ENCODE measurements at regions not wholly inside any gene's neighbourhood (a gene's known extent, or its start where the extent isn't known, plus 50 kb on each side); places are given as distances from the start of the nearest gene placed in this dataset.

DNA sequence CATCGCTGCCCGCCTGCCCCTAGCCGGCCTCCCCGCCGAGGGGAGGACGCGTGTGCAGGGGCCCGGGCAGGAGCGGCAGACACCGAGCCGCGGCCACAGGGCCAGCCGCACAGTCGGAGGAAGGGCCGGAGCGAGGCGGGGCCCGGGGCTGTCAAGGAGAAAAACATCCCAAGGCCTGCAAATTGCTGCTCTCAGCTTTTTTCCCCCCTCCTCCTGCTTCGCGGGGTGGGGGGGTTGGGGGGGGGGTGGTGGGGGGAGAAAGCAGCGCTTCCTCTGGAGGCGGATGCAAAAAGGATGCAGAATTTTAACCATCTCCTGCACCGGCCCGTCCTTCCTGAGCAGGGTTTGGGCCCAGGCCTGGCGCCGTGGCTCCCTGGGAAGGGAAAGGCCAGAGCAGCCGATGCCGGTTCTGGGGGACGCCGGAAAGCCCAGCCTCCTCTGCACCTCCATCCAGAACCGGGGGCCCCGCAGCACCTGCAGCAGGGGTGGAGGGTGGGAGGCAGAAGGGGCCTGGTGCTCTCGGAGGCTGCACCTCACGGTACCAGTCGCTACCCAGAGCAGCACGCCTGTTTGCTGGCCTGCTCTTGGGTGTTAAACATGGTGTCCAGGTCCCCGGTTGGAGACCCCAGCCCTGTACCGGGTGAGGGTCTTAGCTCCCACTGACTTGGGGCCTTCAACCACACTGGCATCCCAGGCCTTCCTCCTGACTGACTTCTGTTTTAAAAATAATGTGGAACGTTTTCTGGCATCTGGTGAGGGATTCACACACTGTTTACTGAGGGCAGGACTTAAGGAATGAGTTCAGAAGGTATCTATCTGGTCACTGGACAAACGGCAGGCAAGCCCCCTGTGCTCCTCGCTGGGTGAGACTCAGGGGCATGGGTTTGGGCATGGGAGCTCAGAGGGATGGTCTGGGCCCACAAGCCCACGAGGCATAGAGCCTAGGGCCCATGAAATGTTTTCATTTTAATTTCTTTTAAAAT, 77.4 kb upstream of the WNT7B start:
- no peak for DNase-seq (ENCODE audit: low read depth)

DNA sequence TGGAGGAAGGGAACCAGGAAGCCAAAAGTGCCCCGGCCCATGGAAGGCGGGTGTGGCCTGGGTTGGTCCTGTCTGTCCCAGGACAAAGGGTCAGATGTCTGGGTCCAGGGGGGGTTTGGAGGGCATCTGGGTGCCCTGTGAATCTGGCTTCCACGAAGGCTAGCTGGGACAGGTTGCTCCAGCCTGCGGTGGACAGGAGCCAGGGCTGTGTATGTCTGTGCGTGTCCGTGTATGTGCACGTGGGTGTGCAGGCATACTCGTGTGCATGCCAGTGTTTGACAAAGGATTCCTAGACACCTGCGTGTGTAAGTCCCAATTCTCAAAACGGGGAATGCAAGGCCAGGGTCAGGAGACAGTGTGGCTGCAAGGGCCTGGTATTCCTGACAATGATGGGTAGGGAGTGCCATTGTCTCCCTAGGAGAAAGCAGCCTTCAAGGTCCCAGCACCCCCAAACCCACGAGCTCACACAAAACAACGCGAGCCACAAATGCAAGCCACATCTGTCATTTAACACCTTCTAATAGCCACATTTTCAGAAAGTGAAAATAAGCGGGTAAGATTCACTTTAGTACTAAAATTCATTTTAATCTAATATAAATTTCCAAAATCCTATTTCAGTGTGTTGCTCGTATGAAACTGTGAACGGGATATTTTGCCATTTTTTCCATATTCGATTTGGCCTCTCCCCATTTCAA, 78.4 kb upstream of the WNT7B start:
- DNase-seq (ENCODE audit: low read depth), result no peak

DNA sequence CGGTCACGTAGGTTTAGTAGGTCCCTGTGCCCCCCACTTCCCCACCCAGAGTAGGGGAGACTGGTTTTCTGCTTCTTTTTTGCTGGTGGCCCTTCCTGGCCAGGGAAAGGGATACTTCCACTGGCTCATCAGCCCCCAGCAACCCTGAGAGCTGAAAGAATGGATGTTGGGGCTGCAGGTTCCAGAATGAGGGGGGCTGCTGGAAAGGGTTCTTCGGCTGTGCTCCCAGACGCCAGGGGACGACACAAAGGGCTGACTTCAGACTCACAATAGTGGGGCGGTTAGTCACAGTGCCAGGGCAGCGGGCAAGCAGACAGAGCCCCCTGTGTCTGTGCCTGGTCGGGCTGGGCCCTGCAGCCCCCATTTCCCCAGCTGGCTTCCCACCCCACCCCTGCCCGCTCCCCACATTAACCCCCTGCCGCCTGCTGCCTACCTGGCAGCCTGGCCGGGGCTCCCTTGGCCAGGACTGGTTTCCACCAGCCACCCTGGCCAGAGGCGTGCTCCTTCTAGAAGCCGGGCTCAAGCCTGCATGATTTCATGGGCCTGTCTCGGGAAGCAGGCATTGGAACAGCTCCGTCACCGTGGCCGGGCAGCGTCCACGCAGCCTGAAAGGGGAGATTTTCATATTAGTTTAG, 79.1 kb upstream of the WNT7B start:
- no peak for DNase-seq (ENCODE audit: low read depth)

DNA sequence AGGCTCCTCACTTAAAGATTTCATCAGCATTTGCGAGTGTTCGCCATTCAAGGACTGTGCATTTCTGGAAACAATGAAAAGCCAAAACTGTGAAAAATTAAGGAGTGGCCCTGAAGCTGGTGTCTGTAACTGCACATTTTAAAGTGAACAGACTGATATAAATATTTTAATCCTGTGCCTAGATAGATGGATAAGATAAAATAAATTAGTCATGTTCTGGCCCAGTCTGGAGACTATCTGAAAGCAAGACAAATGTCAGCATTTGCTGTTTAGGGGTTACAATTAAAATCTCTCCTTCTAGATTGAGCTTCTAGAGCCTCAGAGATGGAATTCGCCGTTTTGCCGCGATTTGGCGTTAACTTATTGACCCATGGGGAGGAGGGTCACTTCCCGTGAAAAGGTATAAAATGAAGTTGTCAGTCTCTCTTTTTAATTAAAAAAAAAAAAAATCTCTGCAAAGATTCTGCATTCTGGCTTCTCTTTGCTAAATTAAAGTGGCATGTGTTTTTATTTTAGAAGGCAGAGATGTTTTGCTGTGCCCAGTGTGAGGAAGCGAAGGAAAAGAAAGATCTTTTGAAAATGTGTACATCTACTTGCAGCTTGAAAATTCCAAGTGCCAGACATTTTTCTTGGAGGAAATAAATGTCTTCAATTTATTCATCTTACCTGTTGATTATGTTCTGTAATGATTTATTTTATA, 79.7 kb upstream of the WNT7B start:
- no peak for DNase-seq (ENCODE audit: low read depth)

DNA sequence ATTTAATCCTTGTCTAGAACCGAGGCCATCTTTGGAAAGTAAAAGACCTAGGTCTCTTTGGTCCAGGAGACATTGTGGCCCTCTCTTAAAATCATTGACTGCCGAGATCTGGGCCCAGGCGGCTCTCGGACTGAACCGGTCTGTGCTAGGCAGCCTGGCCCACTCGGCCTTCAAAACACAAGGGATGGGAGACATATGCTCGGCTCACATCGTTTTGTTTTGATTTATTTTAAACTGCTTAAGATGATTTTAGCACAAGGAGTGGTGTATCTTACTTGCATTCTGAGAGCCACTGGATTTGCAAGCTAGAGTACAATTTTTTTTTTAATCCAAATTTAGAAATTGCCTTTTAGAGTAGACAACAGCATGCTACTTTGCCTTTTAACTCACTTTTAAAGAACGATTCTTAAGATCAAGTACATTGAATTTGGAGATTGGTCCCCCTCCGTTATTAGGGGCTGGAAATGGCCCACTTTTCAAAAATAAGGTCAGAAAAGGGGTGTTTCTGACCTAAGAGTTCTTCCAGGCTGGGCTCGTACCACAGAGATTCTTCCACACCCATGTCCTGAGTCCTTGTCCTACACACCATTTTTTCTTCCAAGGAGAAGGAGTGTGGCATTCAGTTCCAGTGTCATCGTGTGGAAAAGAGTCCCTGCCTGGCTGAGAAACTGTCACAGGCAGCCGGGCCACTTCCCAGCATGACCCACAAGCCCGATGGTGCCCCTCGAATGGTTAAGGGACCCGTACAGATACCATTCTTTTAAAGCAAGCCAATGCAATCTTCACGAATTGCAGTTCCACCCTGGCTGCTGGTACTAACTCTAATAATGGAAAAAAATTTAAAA, 80.5 kb upstream of the WNT7B start:
- no peak for DNase-seq (ENCODE audit: low read depth)

DNA sequence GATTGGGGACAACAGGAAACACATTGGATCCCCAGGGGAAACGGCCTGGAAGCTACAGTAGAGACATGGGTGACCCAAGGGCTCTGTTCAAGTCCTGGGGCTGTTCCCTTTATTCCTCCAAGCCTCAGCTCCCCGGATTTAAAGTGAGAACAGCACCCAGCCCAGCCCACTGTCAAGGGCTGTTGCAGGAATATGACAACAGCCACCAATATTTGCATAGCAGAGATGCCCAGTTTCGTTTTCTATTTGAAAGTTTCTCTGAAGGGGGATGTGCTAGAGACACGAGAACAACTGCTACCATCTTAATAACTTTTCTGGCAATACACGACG, 81.1 kb upstream of the WNT7B start:
- DNase-seq (ENCODE audit: low read depth), result no peak

DNA sequence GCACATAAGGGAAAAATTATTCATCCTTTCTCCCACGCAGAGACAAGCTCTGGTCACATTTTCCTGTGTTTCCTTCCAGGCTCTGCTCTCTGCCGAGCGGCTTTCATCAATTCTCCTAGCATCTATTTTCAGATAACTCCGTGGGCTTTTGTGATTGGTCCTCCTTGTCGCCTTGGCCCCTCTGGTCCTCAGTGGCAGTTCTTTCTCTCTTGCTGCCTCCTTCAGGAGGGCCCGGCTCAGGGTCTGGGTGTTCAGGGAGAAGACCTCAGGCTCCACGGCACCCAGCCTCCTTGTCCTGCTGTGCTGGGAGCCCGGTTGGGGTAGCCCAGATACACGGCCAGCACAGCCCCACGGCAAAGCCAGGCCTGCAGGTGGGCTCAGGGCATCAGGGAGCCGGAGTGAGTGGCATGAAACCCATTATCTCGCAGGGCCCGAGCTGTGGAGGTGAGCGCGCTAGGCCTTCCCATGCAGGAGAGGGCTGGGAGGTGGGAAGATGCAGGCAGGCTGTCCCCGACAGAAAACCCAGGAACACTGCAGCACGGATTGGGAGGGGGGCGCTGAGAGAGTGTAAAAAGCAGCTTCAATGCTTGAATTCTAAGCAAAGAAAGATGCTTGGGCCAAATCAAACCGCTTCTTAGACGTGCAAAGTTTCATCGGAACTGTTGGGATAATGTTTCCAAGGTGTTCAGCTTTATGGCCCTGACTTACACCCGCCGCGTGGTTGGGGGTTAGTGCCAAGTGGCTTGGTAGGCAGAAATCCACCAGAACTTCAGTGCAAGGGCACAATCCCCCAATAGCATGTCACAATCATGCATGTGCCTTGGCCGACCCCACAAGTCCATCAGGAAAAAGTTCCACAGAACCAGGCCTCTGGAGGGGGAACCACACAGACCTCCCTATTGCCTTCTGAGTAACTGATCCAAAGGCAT, 81.9 kb upstream of the WNT7B start:
- no peak for DNase-seq (ENCODE audit: low read depth)

DNA sequence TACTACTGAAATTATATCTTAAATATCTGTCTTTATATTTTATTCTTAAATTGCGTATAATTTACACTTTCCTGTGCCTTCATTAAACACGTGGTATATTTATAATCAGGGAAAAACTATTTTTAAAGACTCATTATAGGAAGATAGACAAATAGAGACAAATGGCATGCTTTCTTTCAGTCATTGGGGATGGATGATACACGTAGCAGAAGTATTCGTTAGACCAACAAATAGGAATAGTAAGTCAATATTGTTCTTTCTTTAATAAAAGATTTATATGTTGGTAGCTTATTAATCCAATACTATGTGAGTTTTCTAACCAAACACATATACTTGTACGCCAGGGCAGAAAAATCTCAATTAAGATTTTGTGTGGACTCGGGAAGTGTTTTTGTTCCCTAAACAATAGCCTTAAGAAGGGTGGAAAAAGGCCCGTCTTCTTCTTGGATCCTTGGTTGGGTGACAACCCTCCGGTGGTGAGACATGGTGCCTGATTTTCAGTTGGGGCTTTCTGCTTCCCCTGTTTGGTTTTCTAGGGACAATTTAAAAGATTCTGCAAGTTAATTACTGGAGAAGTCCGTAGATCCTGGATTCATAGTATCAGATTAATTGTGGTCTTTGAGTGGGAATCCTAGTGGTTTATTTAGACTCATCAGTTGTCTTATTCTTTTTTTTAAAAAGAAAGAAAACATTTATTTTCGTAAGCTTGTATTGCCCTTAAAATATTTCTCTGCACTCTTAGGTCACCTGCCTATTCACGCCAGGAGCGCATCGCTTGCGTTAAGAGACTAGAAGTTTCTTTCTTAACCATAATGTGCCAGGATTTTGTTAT, 83.5 kb upstream of the WNT7B start:
- no peak for DNase-seq (ENCODE audit: low read depth)

DNA sequence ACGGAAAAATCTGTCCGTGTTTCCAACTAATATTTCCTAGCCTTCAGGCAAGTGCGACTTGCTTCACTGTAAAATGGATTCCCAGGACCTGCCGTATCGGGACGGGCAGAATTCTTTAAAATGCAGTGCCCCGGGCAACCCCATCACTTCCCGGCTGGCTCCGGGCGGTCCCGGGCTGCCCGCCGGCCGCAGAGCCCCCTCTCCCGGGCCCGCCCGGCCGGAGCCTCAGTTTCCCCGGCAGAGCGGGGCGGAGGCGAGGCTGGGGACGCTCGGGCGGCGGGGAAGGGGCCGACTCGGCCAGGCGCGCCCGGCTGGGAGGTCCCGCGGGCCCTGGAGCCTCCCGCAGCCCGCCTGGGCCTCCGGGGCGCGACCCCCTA, 84.2 kb upstream of the WNT7B start:
- DNase-seq (ENCODE audit: low read depth), result no peak

DNA sequence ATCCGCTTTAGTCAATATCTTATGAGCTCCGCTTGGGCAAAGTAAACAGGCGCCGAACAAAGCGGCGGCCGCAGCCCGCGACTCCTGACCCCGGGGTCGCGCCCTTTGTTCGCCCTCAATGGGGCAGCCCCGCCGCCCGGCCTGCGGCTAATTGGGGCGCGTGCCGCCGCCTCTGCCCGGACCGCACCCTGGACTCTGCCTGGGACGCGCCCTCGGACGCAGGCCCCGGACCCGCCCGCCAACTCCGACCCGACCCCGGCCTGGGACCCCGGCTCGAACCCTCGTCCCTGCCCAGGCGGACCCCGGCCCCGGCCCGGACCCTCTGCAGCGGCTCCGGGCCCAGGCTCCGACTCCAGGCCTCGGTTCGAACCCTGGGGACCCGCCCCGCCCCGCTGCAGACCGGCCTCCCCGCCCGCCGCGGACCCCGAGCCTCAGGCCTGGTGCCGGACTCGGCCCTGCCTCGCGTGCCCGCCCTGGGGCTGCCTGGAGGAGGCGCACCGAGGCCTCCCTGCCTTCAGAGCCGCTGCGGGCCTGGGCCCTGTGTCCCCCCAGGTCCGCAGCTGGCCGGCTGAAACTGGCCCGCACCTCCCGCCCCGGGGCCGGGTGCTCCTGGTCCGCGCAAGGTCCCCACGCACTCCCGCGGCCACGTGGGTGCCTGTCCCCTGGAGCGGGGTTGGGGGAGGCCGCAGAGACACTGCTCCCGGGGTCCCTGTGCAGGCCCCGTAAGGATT, 84.7 kb upstream of the WNT7B start:
- no peak for DNase-seq (ENCODE audit: low read depth)

DNA sequence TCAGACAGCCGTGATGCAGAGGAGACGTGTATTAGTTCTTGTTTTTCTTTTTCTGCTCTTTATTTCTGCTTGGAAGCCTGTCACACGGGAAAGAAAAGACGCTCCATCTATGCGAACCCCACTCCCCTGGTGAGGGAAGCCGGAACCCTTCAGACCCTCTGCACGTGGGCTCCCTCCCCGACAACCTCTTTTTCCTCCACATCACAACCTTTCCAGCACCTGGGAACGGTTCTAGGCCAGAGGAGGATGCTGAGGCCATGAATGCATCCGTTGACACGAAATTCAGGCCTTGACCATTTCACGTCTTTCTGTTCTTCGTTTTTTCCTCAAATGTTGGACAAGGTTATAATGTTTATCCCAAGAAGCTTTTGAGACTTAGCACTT, 85.3 kb upstream of the WNT7B start:
- no peak for DNase-seq (ENCODE audit: low read depth)

DNA sequence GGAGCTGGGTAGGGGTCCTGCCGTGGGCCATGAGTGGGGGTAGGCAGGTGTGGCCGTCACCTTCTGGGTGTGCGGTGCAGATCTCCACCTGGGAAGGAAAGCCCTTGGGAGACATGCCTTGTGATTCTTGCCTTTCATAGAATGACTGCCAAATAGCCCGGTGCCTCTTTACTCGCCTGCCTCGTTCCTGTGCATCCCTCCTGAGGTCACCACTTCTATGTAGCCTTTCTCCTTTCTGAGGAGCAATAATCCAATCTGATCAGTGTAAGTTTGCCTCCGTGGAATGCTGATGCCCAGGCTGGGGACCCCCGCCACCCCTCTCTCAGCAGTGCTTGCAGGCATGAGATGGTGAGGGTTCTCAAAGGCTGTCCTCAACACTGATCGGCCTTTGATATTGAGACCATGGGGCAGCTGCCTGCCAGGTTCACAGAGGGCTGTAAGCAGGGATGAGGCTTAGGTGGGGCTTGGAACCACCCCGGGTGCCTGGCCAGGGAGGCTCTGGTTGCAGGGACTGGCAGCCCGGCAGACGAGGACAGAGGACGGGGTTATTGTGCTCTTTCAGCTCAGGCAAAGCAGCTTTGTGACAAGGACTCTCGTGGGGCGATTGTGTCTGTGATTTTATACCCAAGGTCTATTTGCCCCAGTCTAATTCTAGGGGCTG, 86.1 kb upstream of the WNT7B start:
- no peak for DNase-seq (ENCODE audit: low read depth)

DNA sequence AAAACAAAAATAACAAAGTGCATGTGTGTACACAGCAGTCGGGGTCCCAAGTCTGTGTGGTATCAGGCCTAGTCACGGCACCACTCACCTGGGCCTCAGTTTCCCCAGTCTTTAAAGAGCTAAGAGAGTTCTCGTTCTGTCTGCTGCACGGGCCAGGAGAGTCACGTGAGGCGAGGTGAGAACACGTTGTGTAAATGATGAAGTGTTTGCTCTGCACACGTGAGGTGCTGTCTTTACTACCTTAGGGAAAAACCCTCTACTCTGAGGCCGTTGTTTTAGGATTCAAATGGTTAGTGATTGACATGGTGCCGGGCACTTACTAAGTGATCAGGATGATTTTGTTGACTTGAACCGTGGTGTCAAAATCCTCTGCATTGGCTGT, 86.5 kb upstream of the PPARA start:
- no peak for DNase-seq (ENCODE audit: low read depth)

DNA sequence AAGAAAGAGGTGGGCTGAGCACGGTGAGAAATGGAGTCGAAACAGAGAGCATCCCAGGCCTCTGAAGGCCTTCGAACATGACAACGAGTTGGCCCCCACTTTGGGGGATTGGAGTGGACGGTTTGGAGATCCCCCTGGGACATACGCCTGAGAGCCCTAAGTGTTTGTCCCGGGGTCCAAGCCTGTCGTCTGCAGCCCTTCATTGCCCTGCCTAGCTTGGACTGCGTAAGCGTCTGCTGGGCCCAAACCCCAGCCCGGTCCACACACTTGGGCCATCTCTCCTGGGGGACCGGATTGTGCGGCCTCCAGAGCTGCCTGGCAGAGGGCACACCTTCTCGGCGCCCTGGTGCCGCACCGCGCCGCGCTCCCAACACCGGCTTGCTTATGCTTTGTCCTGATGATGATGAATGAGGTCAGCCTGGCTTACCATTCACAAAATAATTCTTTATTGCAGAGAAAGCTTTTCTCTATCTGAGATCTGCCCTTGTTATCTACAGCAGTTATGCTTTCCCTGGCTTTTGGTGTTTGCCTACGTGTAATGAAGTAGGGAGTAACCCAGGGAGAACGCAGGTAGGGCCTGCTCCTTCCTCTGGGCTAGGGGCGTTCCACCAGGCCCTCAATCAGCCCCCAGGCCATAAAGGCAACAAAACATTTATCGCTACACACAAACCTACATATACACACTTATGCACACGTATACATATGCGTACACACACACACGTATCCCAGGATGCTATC, 85.9 kb upstream of the PPARA start:
- DNase-seq (ENCODE audit: low read depth), result no peak

DNA sequence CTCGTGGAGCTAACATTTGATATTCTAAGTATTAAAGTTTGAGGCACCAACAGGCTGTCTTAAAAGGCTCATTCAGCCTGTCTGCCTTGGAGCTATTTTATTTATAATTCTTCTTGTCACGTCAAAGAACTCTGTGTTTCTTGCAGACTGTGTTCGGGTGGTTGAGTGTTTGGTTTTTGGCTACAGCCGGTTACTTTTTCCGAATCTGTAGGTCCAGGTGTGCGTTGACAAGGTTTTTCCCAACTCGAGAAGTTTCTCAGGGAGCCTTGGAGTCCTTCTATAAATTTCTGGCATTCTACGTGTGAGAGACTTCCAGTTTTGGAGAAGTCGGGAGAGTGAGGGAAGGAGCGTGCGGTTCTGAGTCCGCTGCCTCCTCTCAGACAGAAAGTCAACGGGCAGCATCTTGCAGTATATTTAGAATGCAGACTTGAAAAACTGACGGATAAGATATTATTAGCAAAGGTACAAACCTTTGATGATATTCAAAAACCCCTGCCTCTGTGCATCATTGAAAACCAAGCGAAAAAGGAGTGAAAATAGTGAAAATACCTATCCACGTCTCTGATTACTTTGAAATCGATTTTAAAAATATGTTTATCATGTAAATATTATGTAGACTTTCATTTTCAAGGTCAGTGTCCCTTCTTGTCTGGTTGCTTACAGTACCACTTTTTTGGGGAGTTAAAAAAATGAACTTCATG, 85.2 kb upstream of the PPARA start:
- no peak for DNase-seq (ENCODE audit: low read depth)

DNA sequence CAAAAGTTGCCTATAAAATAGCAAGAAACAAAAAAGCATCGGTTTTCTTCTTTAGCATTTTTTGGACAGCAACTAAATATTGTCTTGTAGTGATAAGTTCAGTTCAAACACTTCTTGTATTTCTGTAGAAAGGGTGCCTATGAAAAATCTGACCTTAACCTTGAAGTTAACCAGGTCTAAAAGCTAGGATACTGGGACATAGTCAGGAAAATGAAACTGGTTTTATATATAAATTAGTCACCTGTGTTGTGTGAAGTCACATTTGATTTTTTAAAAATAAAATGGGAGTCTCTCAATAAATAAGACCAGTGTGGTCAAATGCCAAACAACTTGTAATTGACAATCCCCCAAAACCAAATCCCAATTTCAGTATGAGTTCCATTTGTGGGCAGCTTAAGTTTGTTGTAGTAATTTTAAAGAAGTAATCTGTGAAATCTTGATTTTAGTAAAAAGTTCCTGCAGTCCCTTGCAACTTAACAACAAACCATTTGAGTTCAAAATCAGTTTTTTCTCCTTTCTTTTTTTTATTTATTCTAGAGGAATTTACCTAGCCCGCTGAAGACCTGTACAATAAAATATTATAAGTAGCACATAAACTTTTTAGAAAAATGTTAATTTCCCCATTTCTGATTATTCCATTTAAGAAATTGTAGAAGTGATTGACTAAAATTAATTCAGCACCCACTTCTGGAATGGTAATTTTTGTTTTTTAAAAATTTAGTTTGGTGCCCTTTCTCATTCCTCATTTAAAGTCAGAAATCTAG, 84.5 kb upstream of the PPARA start:
- DNase-seq (ENCODE audit: low read depth), result no peak

Data from activated T-helper 9 cell treated with anti-CD3 and anti-CD28 coated beads, Interleukin-2, amount 50 U/mL, for 16 hours (primary cell).